Adrenal gland (tissue), 5 donors: ENCODE measurements at regions not wholly inside any gene's neighbourhood (a gene's known extent, or its start where the extent isn't known, plus 50 kb on each side); places are given as distances from the start of the nearest gene placed in this dataset.

Source experiments
- CTCF ChIP-seq, 6 experiments: fragments of 450-650 bp in 4 of 6; fragments of 200-600 bp in 2 of 6; sonication (generic) in 1 of 6; IDR thresholded peaks; 1 replicate in 5 of 6; 2 replicates in 1 of 6; pipeline versions ENCODE4 v1.5.1 to v1.8.0; 2016 to 2021; ENCODE audit warnings: antibody characterized with exemption in 6 of 6, mild to moderate bottlenecking in 2 of 6, moderate library complexity in 1 of 6
- POLR2A ChIP-seq, 2 donors: fragments of 450-650 bp; IDR thresholded peaks; one replicate each; pipeline ENCODE4 v1.6.1; 2017; ENCODE audit warnings: antibody characterized with exemption in 2 of 2, mild to moderate bottlenecking in 2 of 2, moderate library complexity in 1 of 2
- donor health status: DM: no; HTN: no; CAD: no.

GRCh38 chr6:106802139-106802538 lies 172.4 kb downstream of the CD24 start:
- TF ChIP-seq CTCF (IDR thresholded peaks at IDR 0.05) (no peak), POLR2A (IDR thresholded peaks at IDR 0.05) (no peak)
